Right lobe of liver (tissue), 6 donors: ENCODE measurements at regions not wholly inside any gene's neighbourhood (a gene's known extent, or its start where the extent isn't known, plus 50 kb on each side); places are given as distances from the start of the nearest gene placed in this dataset.

Source experiments
- ATAC-seq, 4 donors: fragments of 200-7000 bp; cut with Tn5 transposase; one replicate each; pipeline ENCODE4 v1.9.1; 2020; ENCODE audit warnings: mild to moderate bottlenecking in 4 of 4, moderate library complexity in 4 of 4
- DNase-seq, 3 donors: peaks; one replicate each; pipeline ENCODE4 v3.0.0-alpha.2; 2020
- H3K27ac ChIP-seq, 3 donors: fragments of 200-600 bp; one replicate each; pipeline ENCODE4 v1.8.0; 2022
- H3K27me3 ChIP-seq, 2 donors: fragments of 200-600 bp; one replicate each; pipeline ENCODE4 v1.8.0; 2022
- H3K36me3 ChIP-seq, 4 donors: fragments of 200-600 bp; sonication (generic) in 1 of 4; one replicate each; pipeline versions ENCODE4 v1.5.1 to v1.8.0; 2017 to 2022; ENCODE audit warnings: control low read depth in 1 of 4
- H3K4me1 ChIP-seq, 4 donors: fragments of 200-600 bp; sonication (generic) in 1 of 4; one replicate each; pipeline versions ENCODE4 v1.5.1 to v1.8.0; 2017 to 2022; ENCODE audit warnings: control low read depth in 1 of 4
- H3K4me3 ChIP-seq, 3 donors: fragments of 200-600 bp; one replicate each; pipeline ENCODE4 v1.8.0; 2022
- H3K9me3 ChIP-seq, 4 donors: fragments of 200-600 bp; sonication (generic) in 1 of 4; one replicate each; pipeline versions ENCODE4 v1.5.1 to v1.8.0; 2017 to 2022; ENCODE audit warnings: control low read depth in 1 of 4
- POLR2A ChIP-seq: fragments of 450-650 bp; IDR thresholded peaks from one replicate; pipeline ENCODE4 v1.6.1; 2017; ENCODE audit warnings: antibody characterized with exemption, mild to moderate bottlenecking
- WGBS: methylation state at CpG from one replicate; pipeline ENCODE4 v1.1.6; 2018; ENCODE audit warnings: low coverage, low lambda C conversion rate; ENCODE audit not compliant: insufficient coverage; ENCODE audit errors: missing lambda C conversion rate; 5-methylcytosine and 5-hydroxymethylcytosine counted together
- intact Hi-C, 2 donors: fragments of 100-400 bp; cut with DNase I; formaldehyde crosslinking; loops; one replicate each; pipeline versions ENCODE4 v1.11.2 to v1.14.1; 2022
- TF ChIP-seq, protein P1 (sequence below), 4 donors: fragments of 200-600 bp in 3 of 4; fragments of 450-650 bp in 1 of 4; IDR thresholded peaks; one replicate each; pipeline versions ENCODE4 v1.5.1 to v1.8.0; 2016 to 2022; ENCODE audit warnings: antibody characterized with exemption in 4 of 4, mild to moderate bottlenecking in 2 of 4
- donor health status: DM: no; HTN: yes; CAD: no.
- donor health status: DM: no; HTN: no; CAD: no.
- donor health status: DM: no; HTN: no; CAD: no.
- donor health status: DM: no; HTN: yes; CAD: no.
- donor health status: DM: no; HTN: yes; CAD: no.

DNA sequence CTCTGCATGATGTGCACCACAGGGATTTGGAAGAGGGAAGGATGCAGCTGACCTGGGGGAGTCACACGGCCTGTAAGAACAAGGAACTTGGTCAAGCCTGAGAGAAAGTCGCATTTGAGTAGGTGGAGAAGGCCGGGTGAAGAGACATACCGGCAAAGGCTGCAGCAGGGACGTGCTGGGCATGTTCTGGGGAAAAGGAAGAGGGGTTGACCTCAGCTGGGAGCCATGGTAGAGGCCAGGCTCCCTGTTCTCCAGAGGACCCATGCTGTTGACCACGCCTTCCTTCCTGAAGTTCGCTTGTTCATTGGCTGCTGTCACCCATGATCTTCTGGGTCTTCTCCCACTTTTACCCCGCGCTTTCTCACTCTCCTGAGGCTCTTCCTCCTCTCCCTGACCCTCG, 84.5 kb downstream of the HTR5A start:
- Histone ChIP-seq H3K4me3 (no peak overlapping the region), H3K4me1 (no peaks in the 10 kb centered on the region), H3K27ac (no peak overlapping the region), H3K36me3 (no peaks in the 10 kb centered on the region), H3K9me3 (no peaks in the 10 kb centered on the region), H3K27me3 (no peaks in the 10 kb centered on the region)
- ATAC-seq (no peak), DNase-seq (no peak)
- TF ChIP-seq POLR2A = no peak
- TF ChIP-seq, protein P1, sequence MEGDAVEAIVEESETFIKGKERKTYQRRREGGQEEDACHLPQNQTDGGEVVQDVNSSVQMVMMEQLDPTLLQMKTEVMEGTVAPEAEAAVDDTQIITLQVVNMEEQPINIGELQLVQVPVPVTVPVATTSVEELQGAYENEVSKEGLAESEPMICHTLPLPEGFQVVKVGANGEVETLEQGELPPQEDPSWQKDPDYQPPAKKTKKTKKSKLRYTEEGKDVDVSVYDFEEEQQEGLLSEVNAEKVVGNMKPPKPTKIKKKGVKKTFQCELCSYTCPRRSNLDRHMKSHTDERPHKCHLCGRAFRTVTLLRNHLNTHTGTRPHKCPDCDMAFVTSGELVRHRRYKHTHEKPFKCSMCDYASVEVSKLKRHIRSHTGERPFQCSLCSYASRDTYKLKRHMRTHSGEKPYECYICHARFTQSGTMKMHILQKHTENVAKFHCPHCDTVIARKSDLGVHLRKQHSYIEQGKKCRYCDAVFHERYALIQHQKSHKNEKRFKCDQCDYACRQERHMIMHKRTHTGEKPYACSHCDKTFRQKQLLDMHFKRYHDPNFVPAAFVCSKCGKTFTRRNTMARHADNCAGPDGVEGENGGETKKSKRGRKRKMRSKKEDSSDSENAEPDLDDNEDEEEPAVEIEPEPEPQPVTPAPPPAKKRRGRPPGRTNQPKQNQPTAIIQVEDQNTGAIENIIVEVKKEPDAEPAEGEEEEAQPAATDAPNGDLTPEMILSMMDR (IDR thresholded peaks at IDR 0.05) = no peak
- WGBS = 54% methylated on average over 9 of the region's 10 CpGs
- intact Hi-C loops = no loop called here

DNA sequence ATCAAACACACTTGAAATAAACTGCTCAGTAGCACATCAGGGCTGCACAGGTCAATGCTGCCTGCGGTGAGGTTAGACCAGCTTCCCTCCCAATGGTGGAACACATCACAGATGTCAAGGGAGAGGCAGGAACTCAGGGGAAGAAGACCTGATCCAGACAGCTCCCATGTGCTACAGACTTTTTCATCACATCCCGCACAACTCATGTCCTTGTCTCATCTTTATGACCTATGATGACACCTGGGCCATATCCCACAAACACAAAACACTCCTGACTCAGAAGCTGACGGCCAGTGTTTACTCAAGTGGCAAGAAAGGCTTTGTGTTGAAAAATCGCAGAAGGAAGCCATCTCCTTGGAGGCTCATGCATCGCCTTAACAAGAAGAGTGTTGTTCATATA, 91.6 kb downstream of the HTR5A start:
- intact Hi-C loops = no loop called here
- 57% methylated on average over 5 of the region's 5 CpGs for WGBS
- no peak for DNase-seq

DNA sequence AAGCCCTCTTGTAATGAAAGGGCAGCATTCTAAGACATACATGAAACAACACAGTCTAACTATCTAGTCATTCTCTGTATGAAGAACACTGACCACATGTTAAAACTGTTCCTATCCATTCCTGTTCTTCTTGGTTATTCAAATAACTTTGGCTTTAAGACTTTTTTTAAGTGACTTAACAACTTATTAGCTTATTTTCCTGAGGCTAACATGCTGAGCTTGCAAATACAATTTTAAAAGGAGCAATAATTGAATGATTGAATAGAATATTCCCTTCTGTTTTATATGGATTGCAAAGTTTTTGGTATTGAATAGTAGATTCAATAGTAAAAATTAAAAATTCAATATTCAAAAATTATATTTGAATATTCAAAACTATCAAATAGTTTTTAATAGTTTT, 92.3 kb downstream of the HTR5A start:
- no peak overlapping the region for H3K27ac ChIP-seq
- H3K27me3 ChIP-seq = no peaks in the 10 kb centered on the region
- DNase-seq (no peak), ATAC-seq (no peak)
- H3K36me3 ChIP-seq = no peaks in the 10 kb centered on the region
- TF ChIP-seq POLR2A = no peak
- TF ChIP-seq, protein P1 (IDR thresholded peaks at IDR 0.05) = no peak
- H3K4me1 ChIP-seq = no peaks in the 10 kb centered on the region
- no peak overlapping the region for H3K4me3 ChIP-seq
- no peaks in the 10 kb centered on the region for H3K9me3 ChIP-seq
- intact Hi-C loops = no loop called here

More for the DNA sequence above, 91.6 kb downstream of the HTR5A start:
- H3K27me3 ChIP-seq = no peaks in the 10 kb centered on the region
- H3K4me1 ChIP-seq = no peaks in the 10 kb centered on the region
- TF ChIP-seq POLR2A = no peak
- TF ChIP-seq, protein P1 (IDR thresholded peaks at IDR 0.05) = no peak
- ATAC-seq = no peak
- no peaks in the 10 kb centered on the region for H3K9me3 ChIP-seq
- H3K27ac ChIP-seq = no peak overlapping the region
- H3K4me3 ChIP-seq = no peak overlapping the region
- no peaks in the 10 kb centered on the region for H3K36me3 ChIP-seq

DNA sequence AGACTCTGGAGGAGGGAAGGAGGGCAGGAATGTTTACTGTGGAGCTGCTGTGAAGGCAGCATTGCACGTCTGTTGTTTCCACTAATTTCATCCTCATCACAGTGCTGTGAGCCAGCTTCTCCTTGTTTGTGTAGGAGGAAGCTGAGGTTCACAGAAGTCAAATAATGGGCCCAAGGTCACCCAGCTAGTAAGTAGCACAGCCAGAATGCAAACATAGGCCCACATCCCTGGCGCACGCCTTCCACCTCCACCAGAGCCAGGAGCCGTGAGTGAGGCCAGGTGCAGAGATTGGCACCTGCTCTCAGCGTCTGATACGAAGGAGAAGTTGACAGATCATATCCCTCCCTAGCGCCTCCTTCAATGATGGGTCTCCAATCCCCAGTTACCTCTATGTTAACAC, 93.6 kb downstream of the HTR5A start:
- Histone ChIP-seq H3K9me3 (no peaks in the 10 kb centered on the region), H3K36me3 (no peaks in the 10 kb centered on the region), H3K27ac (no peak overlapping the region), H3K4me1 (no peaks in the 10 kb centered on the region), H3K27me3 (no peaks in the 10 kb centered on the region), H3K4me3 (no peak overlapping the region)
- no peak for DNase-seq
- WGBS = 68% methylated on average over 5 of the region's 7 CpGs
- intact Hi-C loops = no loop called here
- TF ChIP-seq, protein P1 (IDR thresholded peaks at IDR 0.05) = no peak
- no peak for TF ChIP-seq POLR2A
- no peak for ATAC-seq

DNA sequence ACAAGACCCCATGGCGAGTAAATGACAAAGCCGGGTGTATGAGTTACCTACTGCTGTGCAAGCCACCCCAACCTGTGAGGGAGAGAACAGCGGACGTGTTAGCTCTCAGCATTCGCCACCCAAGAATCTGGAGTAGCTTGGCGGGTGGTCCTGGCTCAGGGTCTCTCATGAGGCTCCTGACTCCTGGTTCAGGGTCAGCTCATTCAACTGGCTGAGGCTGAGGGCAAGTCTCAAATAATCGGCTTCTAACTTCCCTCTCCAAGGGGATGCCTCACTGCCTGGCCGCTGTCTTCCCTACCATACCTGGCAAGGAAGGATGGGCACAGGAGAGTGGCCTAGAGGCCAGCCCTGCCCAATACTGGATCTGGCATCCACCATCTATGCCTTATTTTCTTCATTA, 94.2 kb downstream of the HTR5A start:
- no peaks in the 10 kb centered on the region for H3K36me3 ChIP-seq
- no peak for TF ChIP-seq POLR2A
- TF ChIP-seq, protein P1 (IDR thresholded peaks at IDR 0.05) = no peak
- no peaks in the 10 kb centered on the region for H3K4me1 ChIP-seq
- no peak overlapping the region for H3K27ac ChIP-seq
- intact Hi-C loops = no loop called here
- no peak overlapping the region for H3K4me3 ChIP-seq
- DNase-seq (no peak), ATAC-seq (no peak)
- H3K9me3 ChIP-seq = no peaks in the 10 kb centered on the region
- 59% methylated on average over 2 of the region's 8 CpGs for WGBS
- H3K27me3 ChIP-seq = no peaks in the 10 kb centered on the region
